Astrocyte of the hippocampus (primary cell): ENCODE measurements at regions not wholly inside any gene's neighbourhood (a gene's known extent, or its start where the extent isn't known, plus 50 kb on each side); places are given as distances from the start of the nearest gene placed in this dataset.

Source experiments
- DNase-seq: peaks from one replicate; pipeline ENCODE4 v3.0.0; 2011; ENCODE audit warnings: low read depth, low spot score

DNA sequence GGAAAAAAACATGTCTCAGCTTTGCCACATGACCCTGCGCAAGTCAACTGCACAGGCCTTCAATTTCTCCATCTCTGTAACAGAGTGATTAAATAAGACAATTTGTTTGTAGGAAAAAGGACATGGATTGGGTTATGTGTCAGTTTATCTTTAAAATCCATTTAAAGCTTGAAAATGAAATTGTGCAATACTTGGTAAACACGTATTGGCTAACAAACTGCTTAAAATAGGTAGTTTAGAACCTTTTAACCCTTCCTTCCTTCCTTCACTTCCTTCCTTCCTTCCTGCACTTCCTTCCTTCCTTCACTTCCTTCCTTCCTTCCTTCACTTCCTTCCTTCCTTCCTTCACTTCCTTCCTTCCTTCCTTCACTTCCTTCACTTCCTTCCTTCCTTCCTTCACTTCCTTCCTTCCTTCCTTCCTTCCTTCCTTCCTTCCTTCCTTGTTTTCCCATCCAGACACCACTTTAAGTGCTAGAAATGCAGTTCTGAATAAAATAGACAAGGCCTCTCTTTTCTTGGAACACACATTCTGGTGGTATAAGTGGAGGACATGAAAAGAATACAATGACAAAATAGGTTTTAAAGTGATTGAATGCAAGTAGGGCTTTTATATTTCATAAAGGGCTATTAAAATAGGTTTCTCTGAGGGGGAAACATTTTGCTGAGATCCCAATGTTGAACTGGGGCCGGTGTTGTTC, 130.2 kb upstream of the TP63 start:
- no peak for DNase-seq

- no peak for DNase-seq
Measured at GRCh38 chr3:189502256-189502655, 128.9 kb upstream of the TP63 start.

- no peak for DNase-seq
Measured at GRCh38 chr3:189502676-189503257, 128.4 kb upstream of the TP63 start.

GRCh38 chr3:189507856-189508255, 123.3 kb upstream of the TP63 start:
- DNase-seq = no peak

- DNase-seq = peak; percentile 58
Measured at GRCh38 chr3:189508784-189509501, 122.2 kb upstream of the TP63 start.

GRCh38 chr3:189512039-189512438, 119.2 kb upstream of the TP63 start:
- DNase-seq = no peak

- DNase-seq = no peak
Measured at GRCh38 chr3:189512821-189513220, 118.4 kb upstream of the TP63 start.

DNA sequence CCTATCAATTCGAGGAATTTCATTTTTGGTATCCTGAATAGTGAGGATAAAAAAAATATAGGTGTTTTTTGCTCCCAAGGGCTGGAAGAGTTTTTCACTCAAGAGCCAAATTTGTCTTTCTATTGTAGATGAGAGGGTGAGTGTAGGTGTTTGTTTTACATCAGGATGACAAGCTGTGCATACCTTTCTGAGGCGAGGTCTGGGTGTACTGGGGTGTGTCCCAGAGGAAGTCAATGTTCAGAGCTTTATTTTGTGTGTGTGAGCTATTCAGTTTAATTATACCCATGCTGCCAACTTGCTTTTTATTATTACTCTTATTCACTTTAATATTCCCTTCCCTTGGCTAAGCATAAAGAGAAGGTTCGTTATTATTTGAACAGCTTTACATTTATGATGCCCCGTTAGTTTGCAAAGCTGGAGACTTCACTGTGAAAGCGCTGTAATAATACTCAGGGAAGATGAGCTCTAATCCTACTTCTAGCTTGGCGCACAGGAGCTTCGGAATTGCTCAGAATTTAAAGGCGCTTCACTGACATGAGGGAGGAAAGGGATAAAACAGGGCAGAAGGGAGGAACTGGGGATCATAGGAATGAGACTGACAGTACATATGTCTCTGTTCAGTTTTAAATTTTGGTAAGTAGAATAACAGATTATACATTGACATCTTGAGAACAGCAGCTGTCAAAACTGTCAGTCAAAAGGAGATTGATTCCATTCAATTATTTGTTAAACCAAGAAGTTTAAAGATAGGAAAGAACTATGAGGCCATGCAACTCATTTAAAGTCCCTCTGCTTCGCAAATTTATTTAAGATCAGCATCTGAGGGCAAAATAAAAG, 117.7 kb upstream of the TP63 start:
- DNase-seq = no peak

- no peak for DNase-seq
Measured at GRCh38 chr3:189516039-189516438, 115.2 kb upstream of the TP63 start.

DNA sequence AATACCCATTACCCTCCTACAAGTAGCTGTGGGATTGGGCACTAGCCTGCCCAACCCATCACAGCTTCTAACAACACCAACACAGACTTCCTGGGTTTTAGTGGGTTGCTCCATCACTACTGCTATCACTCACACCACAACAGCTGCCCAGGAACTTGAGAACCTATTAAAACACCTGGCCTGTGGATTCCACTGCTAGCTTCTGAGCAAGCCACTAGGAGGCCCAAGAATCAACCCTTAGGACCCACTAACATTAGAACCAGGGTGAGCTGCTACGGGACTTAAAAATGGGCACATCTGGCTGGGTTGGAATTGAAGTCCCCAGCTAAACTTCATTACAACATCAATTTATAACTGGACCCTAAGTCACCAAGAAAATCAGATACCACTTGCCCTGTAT, 113.2 kb upstream of the TP63 start:
- DNase-seq = no peak

- DNase-seq = no peak
Measured at GRCh38 chr3:189519458-189519857, 111.7 kb upstream of the TP63 start.

DNA sequence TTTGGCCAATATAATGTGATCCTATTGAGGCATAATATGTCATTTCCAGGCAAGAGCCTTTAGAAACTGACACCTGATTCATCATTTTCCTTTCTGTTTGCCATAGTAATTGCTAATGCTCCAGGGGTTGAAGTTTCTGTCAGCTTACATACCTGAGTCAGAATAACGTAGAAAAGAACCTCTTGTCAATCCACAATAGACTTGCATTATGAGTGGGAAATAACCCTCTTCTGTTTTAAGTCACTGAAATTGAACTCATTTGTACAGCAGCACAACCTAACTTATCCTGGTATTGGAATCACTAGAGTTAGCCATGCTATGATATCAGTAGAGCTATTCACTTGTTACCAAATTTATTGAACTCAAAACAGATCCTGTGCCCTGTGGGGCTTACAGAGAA, 101.7 kb upstream of the TP63 start:
- DNase-seq = no peak

- DNase-seq = no peak
Measured at GRCh38 chr3:189529889-189530471, 101.2 kb upstream of the TP63 start.

GRCh38 chr3:189530822-189531221, 100.4 kb upstream of the TP63 start:
- DNase-seq = peak; percentile 95

- no peak for DNase-seq
Measured at GRCh38 chr3:189531271-189531670, 99.9 kb upstream of the TP63 start.

DNA sequence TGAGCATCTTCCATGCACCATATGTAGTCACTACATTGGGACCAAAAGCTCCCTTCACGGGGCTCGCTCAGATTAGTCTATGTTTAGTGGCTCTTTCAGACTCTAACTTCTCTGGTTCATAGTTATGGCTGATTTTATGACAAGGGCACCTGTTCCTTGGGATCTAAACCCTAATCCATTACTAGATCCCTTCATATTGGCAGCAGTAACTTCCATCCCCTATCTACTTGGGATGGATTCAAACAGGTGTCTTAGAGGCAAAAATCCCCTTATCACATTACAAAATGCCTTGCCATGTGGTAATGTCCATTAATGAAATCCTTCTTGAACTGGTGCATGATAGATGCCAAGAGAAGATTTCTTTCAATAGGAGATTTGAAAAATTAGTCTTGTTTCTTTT, 96.7 kb upstream of the TP63 start:
- no peak for DNase-seq

GRCh38 chr3:189537135-189537534, 94.1 kb upstream of the TP63 start:
- no peak for DNase-seq

- DNase-seq = no peak
Measured at GRCh38 chr3:189547448-189547847, 83.7 kb upstream of the TP63 start.

DNA sequence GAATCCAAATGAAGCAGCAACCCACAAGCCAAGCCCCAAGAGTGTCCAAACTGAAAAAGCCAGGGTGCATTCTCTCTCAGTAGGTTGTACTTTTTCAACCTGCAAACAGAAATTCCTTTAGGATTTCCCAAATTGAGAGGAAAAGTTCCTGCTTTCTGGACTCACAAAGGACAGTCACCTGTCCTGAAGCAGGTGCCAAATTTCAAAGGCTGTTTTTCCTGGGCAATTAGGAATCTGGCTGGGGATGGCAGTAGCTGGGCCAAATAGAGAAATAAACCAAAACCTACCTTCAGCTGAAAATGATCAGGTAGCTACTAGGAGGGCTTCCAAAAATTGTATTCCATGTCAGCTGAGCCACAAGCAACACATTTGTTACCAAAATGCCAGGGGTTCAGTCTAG, 83.1 kb upstream of the TP63 start:
- no peak for DNase-seq

- DNase-seq = no peak
Measured at GRCh38 chr3:189551007-189551406, 80.2 kb upstream of the TP63 start.

- no peak for DNase-seq
Measured at GRCh38 chr3:189554868-189555557, 76.2 kb upstream of the TP63 start.
